Ovary (tissue), 7 donors: ENCODE measurements at regions not wholly inside any gene's neighbourhood (a gene's known extent, or its start where the extent isn't known, plus 50 kb on each side); places are given as distances from the start of the nearest gene placed in this dataset.

Experiments used
- DNase-seq, 5 donors: peaks; one replicate each; pipeline ENCODE4 v3.0.0-alpha.2; 2019 to 2020
- H3K27ac ChIP-seq, 2 donors: fragments of 200-600 bp; one replicate each; pipeline versions ENCODE4 v1.5.1 to v1.8.0; 2019 to 2022
- H3K27me3 ChIP-seq: fragments of 200-600 bp; one replicate; pipeline ENCODE4 v1.8.0; 2022
- H3K36me3 ChIP-seq: fragments of 200-600 bp; sonication (generic); one replicate; pipeline ENCODE4 v1.5.1; 2019
- H3K4me1 ChIP-seq: one replicate; pipeline ENCODE4 v1.8.1; 2013; ENCODE audit warnings: mild to moderate bottlenecking, moderate library complexity; ENCODE audit not compliant: insufficient read depth
- H3K4me3 ChIP-seq: fragments of 200-600 bp; sonication (generic); one replicate; pipeline ENCODE4 v1.5.1; 2017
- H3K9me3 ChIP-seq, 2 donors: fragments of 200-600 bp in 1 of 2; sonication (generic) in 1 of 2; one replicate each; pipeline versions ENCODE4 v1.5.1 to v1.8.1; 2013 to 2019; ENCODE audit warnings: mild to moderate bottlenecking in 1 of 2, moderate library complexity in 1 of 2
- CTCF ChIP-seq, 3 donors: fragments of 450-650 bp in 2 of 3; fragments of 200-600 bp in 1 of 3; IDR thresholded peaks; one replicate each; pipeline versions ENCODE4 v1.5.1 to v1.8.0; 2016 to 2022; ENCODE audit warnings: antibody characterized with exemption in 3 of 3, mild to moderate bottlenecking in 1 of 3
- EP300 ChIP-seq: sonication (generic); formaldehyde crosslinking; IDR thresholded peaks from one replicate; pipeline ENCODE4 v1.6.1; 2017; ENCODE audit warnings: antibody characterized with exemption
- POLR2A ChIP-seq: fragments of 450-650 bp; IDR thresholded peaks from one replicate; pipeline ENCODE4 v1.6.1; 2017; ENCODE audit warnings: antibody characterized with exemption, mild to moderate bottlenecking, moderate library complexity
- WGBS, 3 donors: extraction: QIAGEN DNeasy Blood & Tissue Kit in 1 of 3; methylation state at CpG; one replicate each; pipeline versions ENCODE4 v1.1.5 to v1.1.7; 2013 to 2017; 5-methylcytosine and 5-hydroxymethylcytosine counted together
- intact Hi-C, 4 donors: fragments of 100-400 bp; cut with DNase I; formaldehyde crosslinking; loops; one replicate each; pipeline versions ENCODE4 v1.11.0 to v1.15.1; 2022 to 2023
- donor health status: DM: no; HTN: no; CAD: no; lungs with moderate emphysema.
- donor health status: DM: no; HTN: no; CAD: no.
- donor health status: Bipolar disorder and iron deficiency.
- donor health status: DM: no; HTN: no; CAD: no.
- donor health status: DM: yes; HTN: yes; CAD: no.

GRCh38 chr6:101042966-101043365, 161.8 kb upstream of the ASCC3 start:
- Histone ChIP-seq H3K27ac (no peak overlapping the region), H3K4me3 (no peak overlapping the region), H3K36me3 (no peaks in the 10 kb centered on the region), H3K27me3 (no peaks in the 10 kb centered on the region), H3K4me1 (no peaks in the 10 kb centered on the region), H3K9me3 (no peaks in the 10 kb centered on the region)
- TF ChIP-seq POLR2A (no peak), CTCF (IDR thresholded peaks at IDR 0.05) (no peak), EP300 (no peak)
- no peak for DNase-seq
- WGBS, 3 donors: 90 to 93% (median 92%) methylated on average over 4 of the region's 4 CpGs
- intact Hi-C loops: no loop called here

- H3K27me3 ChIP-seq: no peaks in the 10 kb centered on the region
- H3K27ac ChIP-seq: no peak overlapping the region
- no peak for DNase-seq
- H3K9me3 ChIP-seq: no peaks in the 10 kb centered on the region
- WGBS, 3 donors: 22 to 34% (median 24%) methylated on average over 1 of the region's 1 CpG
- no peaks in the 10 kb centered on the region for H3K4me1 ChIP-seq
- TF ChIP-seq EP300: no peak
- no peak for TF ChIP-seq POLR2A
- no peak for TF ChIP-seq CTCF (IDR thresholded peaks at IDR 0.05)
- intact Hi-C loops: no loop called here
- H3K36me3 ChIP-seq: no peaks in the 10 kb centered on the region
- H3K4me3 ChIP-seq: no peak overlapping the region
Observed at GRCh38 chr6:101058296-101058695, 177.2 kb upstream of the ASCC3 start.

- intact Hi-C loops: no loop called here
- TF ChIP-seq CTCF (IDR thresholded peaks at IDR 0.05) (no peak), POLR2A (no peak), EP300 (no peak)
- no peak overlapping the region for H3K4me3 ChIP-seq
- H3K9me3 ChIP-seq: peaks cover 0 to 2% of the 10 kb centered on the region in 2 donors
- no peak for DNase-seq
- 91 to 94% (median 94%) methylated on average over 12 of the region's 12 CpGs for WGBS, 3 donors
- no peaks in the 10 kb centered on the region for H3K4me1 ChIP-seq
- H3K27me3 ChIP-seq: no peaks in the 10 kb centered on the region
- H3K36me3 ChIP-seq: no peaks in the 10 kb centered on the region
- H3K27ac ChIP-seq: no peak overlapping the region
Observed at GRCh38 chr6:101066481-101066880, 185.4 kb upstream of the ASCC3 start.

GRCh38 chr6:101069191-101069795, 188.2 kb upstream of the ASCC3 start:
- Histone ChIP-seq H3K27me3 (no peaks in the 10 kb centered on the region), H3K36me3 (no peaks in the 10 kb centered on the region), H3K27ac (no peak overlapping the region), H3K9me3 (peaks cover 0 to 2% of the 10 kb centered on the region in 2 donors), H3K4me1 (no peaks in the 10 kb centered on the region), H3K4me3 (no peak overlapping the region)
- DNase-seq: no peak
- TF ChIP-seq POLR2A (no peak), CTCF (IDR thresholded peaks at IDR 0.05) (no peak), EP300 (no peak)
- intact Hi-C loops: no loop called here
